GM12891 (cell line): ENCODE measurements at regions not wholly inside any gene's neighbourhood (a gene's known extent, or its start where the extent isn't known, plus 50 kb on each side); places are given as distances from the start of the nearest gene placed in this dataset.

ENCODE experiments used
- DNase-seq: peaks from one replicate; pipeline ENCODE4 v3.0.0; 2011; ENCODE audit warnings: low spot score; ENCODE audit not compliant: insufficient read length
- FAIRE-seq: peaks from 2 replicates; lab custom pipeline; 2011; peaks lifted over from hg19 to GRCh38; lab: Jason Lieb, UNC
- PAX5 ChIP-seq: IDR thresholded peaks from 2 replicates; pipeline ENCODE4 v1.6.1; 2011; ENCODE audit warnings: low read length, moderate library complexity, mild to moderate bottlenecking; ENCODE audit not compliant: insufficient read depth, severe bottlenecking
- POLR2A ChIP-seq: IDR thresholded peaks from 2 replicates; pipeline ENCODE4 v1.6.1; 2011; ENCODE audit warnings: low read depth, low read length, control low read depth
- POLR2AphosphoS5 ChIP-seq: IDR thresholded peaks from 2 replicates; pipeline ENCODE4 v1.6.1; 2011; ENCODE audit warnings: low read depth, low read length, control low read depth
- POU2F2 ChIP-seq: IDR thresholded peaks from 2 replicates; pipeline ENCODE4 v1.6.1; 2011; ENCODE audit warnings: low read depth, mild to moderate bottlenecking, control low read depth, low read length, moderate library complexity
- SPI1 ChIP-seq: IDR thresholded peaks from 2 replicates; pipeline ENCODE4 v1.6.1; 2011; ENCODE audit warnings: low read depth, low read length, control low read depth
- TAF1 ChIP-seq: IDR thresholded peaks from 2 replicates; pipeline ENCODE4 v1.6.1; 2011; ENCODE audit warnings: low read depth, low read length, control low read depth

- DNase-seq (no peak), FAIRE-seq (peak; percentile 26)
- TF ChIP-seq TAF1 (no peak), SPI1 (no peak), POU2F2 (no peak), POLR2A (no peak), POLR2AphosphoS5 (no peak)
These were observed 247.8 kb downstream of the BCL2 start for GRCh38 chr18:63071701-63072141.

DNA sequence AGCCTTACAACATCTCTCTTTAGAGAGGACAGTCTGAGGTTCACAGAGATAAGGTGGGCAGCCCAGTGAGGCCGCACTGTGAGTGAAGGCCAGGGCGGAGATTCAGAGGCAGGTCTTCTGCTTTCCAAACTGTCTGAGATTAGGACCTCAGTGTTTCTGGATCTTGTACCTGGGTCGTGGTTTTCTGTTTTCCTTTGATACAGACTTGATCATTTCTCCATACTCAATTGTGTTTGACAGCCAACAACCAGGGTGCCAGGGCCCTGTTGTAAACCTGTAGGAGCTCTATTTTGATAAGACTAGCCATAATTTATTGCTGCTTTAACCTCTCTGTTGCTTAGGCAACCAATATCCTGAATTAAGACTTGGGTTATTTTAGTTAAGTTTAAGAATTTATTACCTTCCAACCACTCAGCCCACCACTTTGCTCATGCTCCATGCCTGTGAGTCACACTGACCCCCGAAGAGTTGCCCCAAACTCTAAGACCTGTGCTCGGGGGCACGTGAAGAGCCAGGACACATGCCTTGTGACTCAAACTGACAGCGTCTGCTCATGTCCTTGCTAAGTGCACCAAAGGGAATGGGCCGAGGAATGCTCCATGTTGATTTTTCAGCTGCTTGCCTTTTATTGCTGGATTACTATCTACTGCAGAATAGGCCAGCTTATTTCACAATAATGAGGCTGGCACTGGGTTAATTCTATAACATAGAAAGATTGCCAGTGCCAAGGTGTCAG, 248.6 kb downstream of the BCL2 start:
- DNase-seq (no peak), FAIRE-seq (no peak)
- no peak for TF ChIP-seq POU2F2
- TF ChIP-seq SPI1, result no peak
- no peak for TF ChIP-seq POLR2AphosphoS5
- no peak for TF ChIP-seq PAX5
- TF ChIP-seq POLR2A, result no peak
- no peak for TF ChIP-seq TAF1

- TF ChIP-seq PAX5, result no peak
- no peak for TF ChIP-seq POLR2A
- no peak for TF ChIP-seq SPI1
- no peak for TF ChIP-seq POU2F2
- TF ChIP-seq TAF1, result no peak
- TF ChIP-seq POLR2AphosphoS5, result no peak
- DNase-seq, result no peak
- no peak for FAIRE-seq
These were observed 250.1 kb downstream of the BCL2 start for GRCh38 chr18:63069496-63069895.

DNA sequence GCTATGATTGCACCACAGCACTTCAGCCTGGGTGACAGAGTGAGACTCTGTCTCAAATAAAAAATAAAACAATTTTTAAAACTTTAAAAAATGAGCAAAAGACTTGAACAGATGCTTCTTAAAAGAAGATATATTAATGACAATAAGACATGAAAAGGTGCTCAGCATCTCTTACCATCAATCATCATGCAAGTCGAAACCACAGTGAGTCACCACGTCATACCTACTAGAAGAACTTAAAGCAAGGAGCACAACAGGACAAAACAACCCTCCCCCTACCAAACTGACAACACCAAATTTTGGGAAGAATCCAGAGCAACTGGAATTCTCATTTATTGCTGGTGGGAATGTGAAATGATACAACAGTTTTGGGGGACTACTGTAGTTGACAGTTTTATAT, 251.6 kb downstream of the BCL2 start:
- FAIRE-seq, result no peak
- TF ChIP-seq POLR2A, result no peak
- TF ChIP-seq POU2F2, result no peak
- TF ChIP-seq TAF1, result no peak
- no peak for TF ChIP-seq SPI1
- TF ChIP-seq PAX5, result no peak
- TF ChIP-seq POLR2AphosphoS5, result no peak
- no peak for DNase-seq

GRCh38 chr18:63065172-63065571, 254.4 kb downstream of the BCL2 start:
- DNase-seq (no peak), FAIRE-seq (peak; percentile 47)
- TF ChIP-seq POLR2A, result no peak
- TF ChIP-seq PAX5, result no peak
- TF ChIP-seq TAF1, result no peak
- TF ChIP-seq POU2F2, result no peak
- no peak for TF ChIP-seq SPI1
- TF ChIP-seq POLR2AphosphoS5, result no peak

- TF ChIP-seq POLR2AphosphoS5 (no peak), POLR2A (no peak), SPI1 (no peak), PAX5 (no peak), POU2F2 (no peak), TAF1 (no peak)
- DNase-seq (no peak), FAIRE-seq (no peak)
These were observed 256.4 kb downstream of the BCL2 start for GRCh38 chr18:63063171-63063570.

- TF ChIP-seq PAX5 (no peak), POU2F2 (no peak)
- DNase-seq (no peak), FAIRE-seq (no peak)
These were observed 257.3 kb downstream of the BCL2 start for GRCh38 chr18:63062246-63062645.

GRCh38 chr18:63061303-63061702, 258.3 kb downstream of the BCL2 start:
- no peak for DNase-seq

DNA sequence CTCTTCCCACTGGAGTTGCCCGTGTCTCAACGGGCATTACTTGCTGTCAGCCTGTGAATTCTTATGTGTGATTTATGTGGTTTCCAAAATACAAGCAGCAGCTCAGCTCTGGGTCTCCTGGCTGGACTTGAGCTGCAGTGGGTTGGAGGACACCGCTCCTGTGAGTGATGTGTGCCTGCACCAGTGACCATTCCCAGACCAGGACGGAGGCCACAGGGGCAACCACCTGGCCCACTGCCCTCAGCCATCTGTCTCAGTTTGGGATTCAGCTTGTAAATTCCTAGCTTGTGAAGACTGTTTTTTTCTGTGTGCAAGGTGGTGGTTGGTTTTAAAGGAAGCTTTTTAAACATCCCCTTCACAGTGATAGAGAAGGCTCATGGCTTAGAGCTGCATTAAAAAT, 261.0 kb downstream of the BCL2 start:
- FAIRE-seq (no peak), DNase-seq (no peak)
- TF ChIP-seq SPI1 (no peak), POU2F2 (no peak), PAX5 (no peak), TAF1 (no peak), POLR2A (no peak)

More at GRCh38 chr18:63061303-63061702, 258.3 kb downstream of the BCL2 start:
- TF ChIP-seq POU2F2 (no peak), PAX5 (no peak), POLR2A (no peak), POLR2AphosphoS5 (no peak), TAF1 (no peak), SPI1 (no peak)
- no peak for FAIRE-seq

DNA sequence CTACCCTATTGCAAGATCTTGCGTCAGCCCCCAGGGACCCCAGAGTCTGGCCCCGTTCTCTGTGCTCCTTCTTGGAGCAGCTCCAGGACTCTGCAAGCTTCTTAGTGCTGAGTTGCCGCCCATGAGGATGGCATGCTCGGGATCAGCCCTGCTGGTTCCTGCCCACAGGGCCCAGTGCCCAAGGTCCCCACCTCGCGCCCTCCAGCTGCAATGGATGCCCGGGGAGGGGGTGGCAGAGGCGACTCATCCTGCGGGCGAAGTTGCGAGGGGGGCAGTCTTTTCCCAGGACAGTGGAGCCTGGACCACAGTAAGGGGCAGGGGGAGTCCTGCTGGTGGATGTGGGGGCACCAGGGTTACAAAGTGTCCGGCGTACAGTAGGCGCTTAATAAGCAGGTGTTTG, 261.9 kb downstream of the BCL2 start:
- no peak for TF ChIP-seq POU2F2
- no peak for TF ChIP-seq PAX5
- TF ChIP-seq SPI1, result no peak
- TF ChIP-seq TAF1, result no peak
- TF ChIP-seq POLR2AphosphoS5, result no peak
- no peak for TF ChIP-seq POLR2A
- FAIRE-seq, result no peak
- no peak for DNase-seq
